ENCODE measurements at regions not wholly inside any gene's neighbourhood (a gene's known extent, or its start where the extent isn't known, plus 50 kb on each side); places are given as distances from the start of the nearest gene placed in this dataset.

GRCh38 chr5:68505917-68506860, 290.6 kb downstream of the PIK3R1 start:
- H3K4me1 ChIP-seq (ENCODE audit: insufficient read depth, low read length, severe bottlenecking) = no peaks in the 10 kb centered on the region
- no peak overlapping the region for H3K4me3 ChIP-seq (ENCODE audit: low read depth, low read length, poor library complexity, severe bottlenecking)
- no peak for TF ChIP-seq CTCF (IDR thresholded peaks at IDR 0.05; ENCODE audit: low read length)
- no peak for TF ChIP-seq EZH2 (IDR thresholded peaks at IDR 0.05; ENCODE audit: borderline replicate concordance, low read length)
- no peak overlapping the region for H2AFZ ChIP-seq (ENCODE audit: low read length)
- H3K9ac ChIP-seq (ENCODE audit: low read length) = no peak overlapping the region
- no peak overlapping the region for H3K4me2 ChIP-seq (ENCODE audit: low read length)
- no peaks in the 10 kb centered on the region for H3K9me3 ChIP-seq (ENCODE audit: low read length)
- H3K27me3 ChIP-seq (ENCODE audit: insufficient read depth, low read length) = no peaks in the 10 kb centered on the region
- H3K9me2 ChIP-seq (ENCODE audit: low read depth, low read length) = no peaks in the 10 kb centered on the region
- H3K36me3 ChIP-seq (ENCODE audit: insufficient read depth, low read length) = no peaks in the 10 kb centered on the region
- no peak overlapping the region for H3K27ac ChIP-seq (ENCODE audit: low read depth, low read length, poor library complexity, severe bottlenecking)
- no peaks in the 10 kb centered on the region for H3F3A ChIP-seq (ENCODE audit: insufficient read depth, low read length)
- no peaks in the 10 kb centered on the region for H3K79me2 ChIP-seq (ENCODE audit: insufficient read depth, low read length)
- H4K20me1 ChIP-seq (ENCODE audit: insufficient read depth, low read length) = no peaks in the 10 kb centered on the region

- no peaks in the 10 kb centered on the region for H3K9me2 ChIP-seq (ENCODE audit: low read depth, low read length)
- H3K9me3 ChIP-seq (ENCODE audit: low read length) = no peaks in the 10 kb centered on the region
- no peaks in the 10 kb centered on the region for H3K4me1 ChIP-seq (ENCODE audit: insufficient read depth, low read length, severe bottlenecking)
- H3K9ac ChIP-seq (ENCODE audit: low read length) = no peak overlapping the region
- no peaks in the 10 kb centered on the region; the same call in 1 of the 2 replicates for H3K27me3 ChIP-seq (ENCODE audit: insufficient read depth, low read length)
- H3K36me3 ChIP-seq (ENCODE audit: insufficient read depth, low read length) = no peaks in the 10 kb centered on the region
- no peak overlapping the region for H3K27ac ChIP-seq (ENCODE audit: low read depth, low read length, poor library complexity, severe bottlenecking)
- TF ChIP-seq EZH2 (IDR thresholded peaks at IDR 0.05; ENCODE audit: borderline replicate concordance, low read length) (no peak), CTCF (IDR thresholded peaks at IDR 0.05; ENCODE audit: low read length) (no peak)
- no peak overlapping the region for H2AFZ ChIP-seq (ENCODE audit: low read length)
- no peak overlapping the region for H3K4me3 ChIP-seq (ENCODE audit: low read depth, low read length, poor library complexity, severe bottlenecking)
- no peaks in the 10 kb centered on the region for H4K20me1 ChIP-seq (ENCODE audit: insufficient read depth, low read length)
- no peaks in the 10 kb centered on the region for H3K79me2 ChIP-seq (ENCODE audit: insufficient read depth, low read length)
- H3F3A ChIP-seq (ENCODE audit: insufficient read depth, low read length) = no peaks in the 10 kb centered on the region
- H3K4me2 ChIP-seq (ENCODE audit: low read length) = no peak overlapping the region
Measured at GRCh38 chr5:68515514-68515913, 300.0 kb downstream of the PIK3R1 start.

- Histone ChIP-seq H3K9me3 (ENCODE audit: low read length) (no peaks in the 10 kb centered on the region), H3K4me2 (ENCODE audit: low read length) (no peak overlapping the region), H4K20me1 (ENCODE audit: insufficient read depth, low read length) (no peaks in the 10 kb centered on the region), H3K36me3 (ENCODE audit: insufficient read depth, low read length) (no peaks in the 10 kb centered on the region), H3F3A (ENCODE audit: insufficient read depth, low read length) (no peaks in the 10 kb centered on the region), H3K9ac (ENCODE audit: low read length) (no peak overlapping the region), H3K27ac (ENCODE audit: low read depth, low read length, poor library complexity, severe bottlenecking) (no peak overlapping the region), H3K79me2 (ENCODE audit: insufficient read depth, low read length) (no peaks in the 10 kb centered on the region), H3K9me2 (ENCODE audit: low read depth, low read length) (no peaks in the 10 kb centered on the region), H3K27me3 (ENCODE audit: insufficient read depth, low read length) (no peaks in the 10 kb centered on the region), H3K4me3 (ENCODE audit: low read depth, low read length, poor library complexity, severe bottlenecking) (no peak overlapping the region), H2AFZ (ENCODE audit: low read length) (no peak overlapping the region), H3K4me1 (ENCODE audit: insufficient read depth, low read length, severe bottlenecking) (no peaks in the 10 kb centered on the region)
- TF ChIP-seq EZH2 (IDR thresholded peaks at IDR 0.05; ENCODE audit: borderline replicate concordance, low read length) (no peak), CTCF (IDR thresholded peaks at IDR 0.05; ENCODE audit: low read length) (no peak)
Measured at GRCh38 chr5:68518286-68518685, 302.7 kb downstream of the PIK3R1 start.
